RWPE1 (cell line): ENCODE measurements at regions not wholly inside any gene's neighbourhood (a gene's known extent, or its start where the extent isn't known, plus 50 kb on each side); places are given as distances from the start of the nearest gene placed in this dataset.

ENCODE experiments used
- CTCF ChIA-PET: fragments of 350-600 bp; sonication (Branson Sonifier 250); formaldehyde crosslinking; extraction: SDS; loops from one replicate; lab custom pipeline; 2021; lab: Yijun Ruan, JAX
- POLR2A ChIA-PET: fragments of 400-600 bp; formaldehyde crosslinking; extraction: SDS; loops from one replicate; lab custom pipeline; 2020; ENCODE audit warnings: antibody characterized with exemption; ENCODE audit not compliant: low non-redundant PET; lab: Yijun Ruan, JAX
- DNase-seq: peaks from one replicate; pipeline ENCODE4 v3.0.0; 2012; ENCODE audit warnings: low spot score
- H3K27ac ChIP-seq: fragments of 450-650 bp; 2 replicates; pipeline ENCODE4 v1.5.1; 2017
- TF ChIP-seq, protein P1 (sequence below): fragments of 450-650 bp; conservative IDR thresholded peaks from 2 replicates; pipeline ENCODE4 v1.5.1; 2017; ENCODE audit warnings: low read depth, mild to moderate bottlenecking

DNA sequence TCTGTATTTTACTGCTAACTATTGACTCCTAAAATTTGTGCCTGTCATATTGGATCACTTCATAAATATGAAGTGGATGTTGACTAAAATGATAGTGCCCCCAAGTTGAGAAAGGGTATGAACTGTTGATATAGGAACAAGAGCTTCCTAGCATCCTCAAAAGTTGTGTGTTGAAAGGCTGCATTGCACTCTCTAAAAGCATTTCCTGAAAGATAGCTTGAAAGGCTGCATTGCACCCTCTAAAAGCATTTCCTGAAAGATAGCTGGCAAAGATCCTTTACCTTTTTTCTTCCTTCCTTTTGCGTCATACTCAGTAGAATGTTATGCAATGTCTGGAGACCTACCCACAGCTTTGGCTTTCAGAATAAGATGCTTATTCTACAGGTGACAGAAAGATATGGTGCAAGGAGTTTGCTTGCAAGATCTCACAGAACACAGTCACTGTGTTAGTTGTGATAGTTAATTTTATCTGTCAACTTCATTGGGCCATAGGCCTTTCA, 274.6 kb upstream of the GALNTL6 start:
- ChIA-PET POLR2A (no interaction called here), CTCF (interaction anchor here (0.5 to 0.6 kb wide), 2 partner anchors 20 to 46 kb away, joined by 3 to 4 read pairs; no protein-coding TSS in a partner anchor)
- DNase-seq = no peak
- H3K27ac ChIP-seq = no peak overlapping the region
- TF ChIP-seq, protein P1, sequence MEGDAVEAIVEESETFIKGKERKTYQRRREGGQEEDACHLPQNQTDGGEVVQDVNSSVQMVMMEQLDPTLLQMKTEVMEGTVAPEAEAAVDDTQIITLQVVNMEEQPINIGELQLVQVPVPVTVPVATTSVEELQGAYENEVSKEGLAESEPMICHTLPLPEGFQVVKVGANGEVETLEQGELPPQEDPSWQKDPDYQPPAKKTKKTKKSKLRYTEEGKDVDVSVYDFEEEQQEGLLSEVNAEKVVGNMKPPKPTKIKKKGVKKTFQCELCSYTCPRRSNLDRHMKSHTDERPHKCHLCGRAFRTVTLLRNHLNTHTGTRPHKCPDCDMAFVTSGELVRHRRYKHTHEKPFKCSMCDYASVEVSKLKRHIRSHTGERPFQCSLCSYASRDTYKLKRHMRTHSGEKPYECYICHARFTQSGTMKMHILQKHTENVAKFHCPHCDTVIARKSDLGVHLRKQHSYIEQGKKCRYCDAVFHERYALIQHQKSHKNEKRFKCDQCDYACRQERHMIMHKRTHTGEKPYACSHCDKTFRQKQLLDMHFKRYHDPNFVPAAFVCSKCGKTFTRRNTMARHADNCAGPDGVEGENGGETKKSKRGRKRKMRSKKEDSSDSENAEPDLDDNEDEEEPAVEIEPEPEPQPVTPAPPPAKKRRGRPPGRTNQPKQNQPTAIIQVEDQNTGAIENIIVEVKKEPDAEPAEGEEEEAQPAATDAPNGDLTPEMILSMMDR = no peak

DNA sequence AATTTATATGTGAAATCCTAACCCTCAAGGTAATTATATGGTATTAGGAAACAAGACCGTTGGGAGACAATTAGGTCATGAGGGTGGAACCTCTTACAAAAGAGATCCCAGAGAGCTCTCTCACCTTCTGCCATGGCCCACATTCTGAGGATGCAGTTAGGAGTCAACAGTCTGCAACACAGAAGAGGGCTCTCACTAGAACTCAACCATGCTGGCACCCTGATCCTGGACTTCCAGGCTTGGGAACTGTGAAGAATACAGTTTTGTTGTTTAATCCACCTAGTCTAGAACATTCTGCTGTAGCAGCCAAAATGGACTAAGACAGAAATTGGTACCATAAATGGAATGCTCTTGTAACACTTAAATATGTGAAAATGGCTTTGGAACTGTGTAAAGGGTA, 278.8 kb upstream of the GALNTL6 start:
- TF ChIP-seq, protein P1 = no peak
- ChIA-PET CTCF (no interaction called here), POLR2A (no interaction called here)
- no peak for DNase-seq
- H3K27ac ChIP-seq = no peak overlapping the region

DNA sequence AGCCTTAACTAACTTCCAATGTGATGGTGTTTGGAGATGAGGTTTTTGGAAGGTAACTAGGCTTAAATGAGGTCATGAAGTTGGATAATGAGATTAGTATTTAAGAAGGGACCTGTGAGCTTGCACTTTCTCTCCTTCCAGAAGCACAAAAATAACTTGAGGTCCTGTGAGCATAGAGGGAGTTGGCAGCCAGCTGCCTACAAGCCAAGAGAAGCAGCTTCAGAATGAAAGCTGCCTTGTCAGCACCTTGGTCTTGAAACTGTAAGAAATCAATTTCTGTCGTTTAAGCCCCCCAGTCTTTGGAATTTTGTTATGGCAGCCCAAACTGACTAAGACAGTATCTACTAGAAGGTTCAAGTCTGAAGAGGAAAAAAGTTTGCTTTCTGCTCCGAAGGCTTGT, 280.2 kb upstream of the GALNTL6 start:
- POLR2A ChIA-PET = no interaction called here
- TF ChIP-seq, protein P1 = no peak
- DNase-seq = no peak
- CTCF ChIA-PET = no interaction called here
- H3K27ac ChIP-seq = no peak overlapping the region

DNA sequence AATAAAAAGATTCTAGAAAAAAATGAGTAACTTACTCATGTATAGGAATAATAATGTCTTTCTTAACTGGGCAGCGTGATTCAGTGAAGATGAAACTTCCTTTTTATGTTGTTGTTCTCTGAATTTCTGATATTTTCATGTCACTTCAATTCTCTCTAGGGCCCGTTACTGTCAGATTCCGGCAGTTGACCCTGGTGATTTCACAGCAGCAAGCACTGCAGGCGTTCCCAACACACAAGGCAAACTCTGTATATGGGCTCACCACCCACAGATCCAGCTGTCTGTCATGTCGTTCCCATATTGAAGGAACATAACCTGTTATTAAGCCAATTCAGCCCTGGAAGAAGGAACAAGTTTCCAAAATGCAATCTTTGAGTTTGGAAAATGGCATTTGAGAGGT, 288.3 kb upstream of the GALNTL6 start:
- no peak for DNase-seq
- CTCF ChIA-PET = no interaction called here
- H3K27ac ChIP-seq = no peak overlapping the region
- TF ChIP-seq, protein P1 = no peak
- POLR2A ChIA-PET = no interaction called here

DNA sequence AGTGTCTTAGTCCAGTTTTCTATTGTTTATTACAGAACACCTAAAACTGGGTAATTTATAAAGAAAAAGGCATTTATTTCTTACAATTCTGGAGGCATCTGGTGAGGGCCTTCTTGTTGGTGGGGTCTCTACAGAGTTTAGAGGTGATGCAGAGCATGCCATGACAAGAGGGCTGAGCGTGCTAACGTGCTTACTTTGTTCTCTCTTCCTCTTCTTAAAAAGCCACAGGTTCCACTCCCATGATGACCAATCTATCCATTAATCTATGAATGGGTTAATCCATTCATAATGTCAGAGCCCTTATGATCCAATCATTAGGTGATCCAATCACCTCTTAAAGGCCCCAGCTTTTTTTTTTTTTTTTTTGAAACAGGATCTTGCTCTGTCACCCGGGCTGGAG, 291.5 kb upstream of the GALNTL6 start:
- no peak for DNase-seq
- POLR2A ChIA-PET = no interaction called here
- H3K27ac ChIP-seq = no peak overlapping the region
- TF ChIP-seq, protein P1 = no peak
- CTCF ChIA-PET = no interaction called here

DNA sequence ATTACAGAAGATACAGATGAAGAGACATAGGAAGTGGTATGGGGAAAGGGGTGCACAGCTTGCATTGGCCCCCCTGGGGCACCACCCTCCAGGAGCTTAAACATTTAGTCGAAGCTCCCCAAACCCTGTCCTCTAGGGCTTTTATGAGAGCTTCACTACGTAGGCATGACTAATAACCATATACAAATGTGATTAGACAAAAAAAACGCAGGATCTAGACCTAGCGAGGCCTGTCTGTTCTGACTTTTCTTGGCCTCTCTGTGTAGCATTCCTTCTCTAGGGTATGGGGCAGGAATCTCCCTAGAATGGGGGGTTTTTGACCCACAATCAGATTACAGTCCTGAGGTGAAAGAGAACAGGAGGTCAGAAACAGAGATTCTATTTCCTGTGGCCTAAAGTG, 293.7 kb upstream of the GALNTL6 start:
- ChIA-PET CTCF (no interaction called here), POLR2A (no interaction called here)
- TF ChIP-seq, protein P1 = no peak
- DNase-seq = no peak
- H3K27ac ChIP-seq = no peak overlapping the region
